Stimulated activated CD4-positive, alpha-beta T cell treated with anti-CD3 and anti-CD28 coated beads, Interleukin-1b, Interleukin-23, amount 100 ng/mL, for 1 hour (primary cell): ENCODE measurements at regions not wholly inside any gene's neighbourhood (a gene's known extent, or its start where the extent isn't known, plus 50 kb on each side); places are given as distances from the start of the nearest gene placed in this dataset.
A peak's percentile ranks its signal among the peaks of the same experiment; 100 is the strongest.
"Not testable (repeated sequence)": the region's sequence is repeated elsewhere in the genome, so short reads cannot be mapped to it uniquely, and the experiment has no call there.

Experiments
- DNase-seq, 2 donors: peaks; one replicate each; pipeline ENCODE4 v3.0.0-alpha.2; 2020; ENCODE audit warnings: low read depth in 2 of 2

GRCh38 chr2:87456477-87457128 lies 291.3 kb upstream of the PLGLB2 start:
- DNase-seq: not testable (repeated sequence)

DNA sequence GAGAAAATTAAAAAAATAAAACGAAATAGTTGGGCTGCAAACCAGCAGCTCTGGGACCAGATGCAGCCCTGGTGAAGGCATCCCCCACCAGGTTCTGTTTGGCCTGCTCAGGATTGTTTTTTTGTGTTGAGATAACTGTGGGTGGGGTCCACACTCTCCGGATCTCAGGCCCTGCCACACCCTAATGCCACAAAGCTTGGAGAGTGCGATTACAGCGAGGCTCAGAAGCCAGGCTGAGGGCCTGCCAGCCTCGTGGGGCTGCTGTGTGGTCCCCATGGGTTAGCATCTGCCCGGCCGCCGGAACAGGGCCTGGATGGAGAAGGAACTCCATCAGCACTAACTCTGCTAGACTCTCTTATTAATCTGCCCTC lies 290.8 kb upstream of the PLGLB2 start:
- DNase-seq: not testable (repeated sequence)

GRCh38 chr2:87458938-87459337 lies 288.9 kb upstream of the PLGLB2 start:
- DNase-seq: not testable (repeated sequence)

DNA sequence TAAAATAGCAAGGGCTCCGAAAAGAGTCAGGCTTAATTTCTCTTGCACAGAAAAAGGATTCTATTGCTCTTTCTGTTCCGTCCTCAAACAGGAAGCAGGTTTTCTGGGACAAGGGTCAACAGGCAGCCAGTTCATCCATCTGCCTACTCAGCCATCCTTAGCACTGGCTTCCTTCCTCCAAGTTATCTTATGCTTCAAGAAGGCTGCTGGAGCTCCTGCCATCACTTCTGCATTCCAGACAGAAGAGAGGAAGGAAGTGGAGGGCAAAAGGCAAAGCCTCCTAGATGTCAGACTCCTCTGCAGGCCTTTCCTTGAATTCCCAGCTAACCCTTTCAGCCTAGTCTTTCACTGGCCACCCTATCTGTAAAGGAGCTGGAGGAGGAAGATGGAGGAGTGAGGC lies 287.8 kb upstream of the PLGLB2 start:
- DNase-seq: not testable (repeated sequence)

DNA sequence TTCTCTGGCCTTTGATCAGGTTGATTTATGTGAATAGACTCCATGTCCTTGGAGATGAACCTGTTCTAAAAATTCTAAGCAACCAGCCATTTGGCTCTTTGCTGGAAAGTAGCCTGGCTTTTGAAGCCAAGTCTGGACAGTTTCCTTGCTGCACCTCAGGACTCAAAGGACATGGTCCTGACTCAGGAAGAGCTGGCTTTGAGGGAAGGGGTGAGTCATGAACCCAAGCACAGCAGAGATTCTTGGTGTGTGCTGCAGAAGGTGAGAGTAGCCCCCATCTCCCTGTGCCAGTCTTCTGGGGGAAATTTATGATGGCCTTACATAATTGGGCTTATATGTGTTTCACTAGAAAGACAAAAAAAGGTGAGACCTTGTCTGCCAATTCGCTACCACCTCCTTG lies 287.2 kb upstream of the PLGLB2 start:
- DNase-seq: not testable (repeated sequence)

GRCh38 chr2:87461671-87462070 lies 286.2 kb upstream of the PLGLB2 start:
- DNase-seq: not testable (repeated sequence)

- DNase-seq: not testable (repeated sequence)
Observed at GRCh38 chr2:87464219-87464618, 283.7 kb upstream of the PLGLB2 start.

DNA sequence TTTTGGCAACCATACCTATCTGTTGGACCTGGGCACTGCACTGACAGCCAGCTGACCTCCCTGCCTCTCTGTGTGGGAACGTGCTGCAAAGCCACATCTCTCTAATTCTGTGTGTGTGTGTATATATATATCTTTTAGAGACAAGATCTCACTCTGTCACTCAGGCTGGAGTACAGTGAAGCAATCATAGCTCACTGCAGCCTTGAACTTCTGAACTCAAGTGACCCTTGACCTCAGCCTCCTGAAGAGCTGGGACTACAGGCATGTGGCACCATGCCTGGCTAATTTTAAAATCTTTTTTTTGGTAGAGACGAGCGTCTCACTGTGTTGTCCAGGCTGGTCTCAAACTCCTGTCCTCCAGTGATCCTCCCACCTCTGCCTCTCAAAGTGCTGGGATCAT lies 282.2 kb upstream of the PLGLB2 start:
- DNase-seq: not testable (repeated sequence)

- DNase-seq: peak; percentile 48 to 56
Observed at GRCh38 chr2:87466591-87467120, 281.2 kb upstream of the PLGLB2 start.

GRCh38 chr2:87468429-87468981 lies 279.4 kb upstream of the PLGLB2 start:
- DNase-seq: not testable (repeated sequence)

- not testable (repeated sequence) for DNase-seq
Observed at GRCh38 chr2:87469180-87470151, 278.4 kb upstream of the PLGLB2 start.

GRCh38 chr2:87470381-87471380 lies 277.2 kb upstream of the PLGLB2 start:
- not testable (repeated sequence) for DNase-seq

DNA sequence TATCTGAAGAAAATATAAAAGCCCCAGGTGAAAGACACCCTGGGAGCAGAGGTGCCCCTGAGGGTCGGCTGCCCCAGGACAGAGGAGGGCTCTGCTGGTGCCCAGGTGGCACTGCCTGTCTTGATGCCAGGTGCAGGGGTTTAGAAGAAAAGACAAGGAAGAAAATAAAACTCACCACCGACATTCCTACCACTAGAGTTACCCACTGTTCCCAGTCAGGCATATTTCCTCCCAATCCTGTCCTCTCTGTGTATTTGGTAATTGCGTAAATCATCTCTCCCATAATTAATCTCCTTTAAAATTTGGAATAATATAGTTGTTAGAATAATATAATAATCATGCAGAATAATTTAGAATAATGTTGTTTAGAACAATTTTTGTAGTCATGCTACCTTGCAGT lies 276.4 kb upstream of the PLGLB2 start:
- not testable (repeated sequence) for DNase-seq

DNA sequence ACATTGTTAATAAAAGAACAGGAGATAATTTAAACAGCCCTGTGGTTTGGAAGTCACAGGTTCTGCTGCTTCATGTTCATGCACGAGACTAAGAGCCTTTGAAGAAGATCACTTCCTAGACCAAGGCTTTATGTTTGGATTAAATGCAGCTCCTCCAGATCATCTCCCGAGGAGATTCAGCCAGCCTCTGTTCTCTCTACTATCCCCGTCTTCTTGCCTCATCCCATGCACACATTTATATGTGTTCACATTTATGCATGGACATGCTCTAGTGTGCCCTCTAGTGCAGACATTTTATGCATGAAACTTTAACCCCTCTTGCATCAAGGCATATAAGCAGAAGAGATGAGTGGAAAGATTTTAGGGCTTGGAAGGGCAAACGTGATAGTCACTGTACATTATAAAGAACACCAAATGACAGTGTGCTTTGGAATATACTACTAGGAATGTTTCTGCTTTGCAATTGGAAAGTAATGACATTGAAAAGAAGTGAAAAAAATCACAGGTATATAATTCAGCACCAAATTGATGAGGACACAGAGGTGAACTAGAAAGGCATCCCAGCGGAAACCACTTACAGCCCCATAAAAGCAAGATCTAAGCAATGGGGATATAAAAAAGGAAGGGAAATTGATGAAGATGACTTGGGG lies 271.5 kb upstream of the PLGLB2 start:
- not testable (repeated sequence) for DNase-seq

- DNase-seq: not testable (repeated sequence)
Observed at GRCh38 chr2:87476936-87477335, 271.0 kb upstream of the PLGLB2 start.

DNA sequence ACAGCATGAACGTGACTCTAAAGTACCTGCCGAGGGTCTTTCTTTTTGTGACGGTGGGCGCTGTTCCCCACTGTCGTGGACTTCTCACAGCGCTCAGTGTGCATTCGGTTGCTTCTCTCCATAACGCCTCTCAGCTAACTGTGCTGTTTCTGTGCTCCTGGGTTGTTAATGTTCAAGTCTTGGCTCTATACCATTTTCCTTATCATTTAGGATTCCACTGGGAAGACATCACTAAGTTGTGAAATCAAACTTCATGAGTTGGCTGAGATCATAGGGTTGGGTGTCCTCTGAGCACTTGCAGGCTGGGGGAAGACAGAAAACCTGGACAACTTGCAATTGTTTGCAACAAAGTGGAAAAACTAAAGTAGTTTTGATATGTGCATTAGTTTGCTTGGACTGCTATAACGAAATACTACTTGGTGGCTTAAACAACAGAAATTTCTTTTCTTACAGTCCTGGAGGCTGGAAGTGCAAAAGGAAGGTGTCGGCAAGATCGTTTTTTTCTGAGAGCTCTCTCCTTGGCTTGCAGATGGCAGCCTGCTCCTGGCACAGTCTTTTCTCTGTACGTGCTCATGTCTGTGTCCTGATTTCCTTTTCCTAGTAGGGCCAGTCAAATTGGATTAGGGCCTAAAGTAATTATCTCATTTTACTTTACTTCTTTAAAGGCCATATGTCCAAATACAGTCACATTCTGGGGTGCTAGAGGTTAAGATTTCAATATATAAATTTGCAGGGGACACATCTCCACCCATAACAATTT lies 270.0 kb upstream of the PLGLB2 start:
- DNase-seq: not testable (repeated sequence)

GRCh38 chr2:87478911-87479310 lies 269.0 kb upstream of the PLGLB2 start:
- not testable (repeated sequence) for DNase-seq

GRCh38 chr2:87483093-87483680 lies 264.7 kb upstream of the PLGLB2 start:
- DNase-seq: not testable (repeated sequence)

DNA sequence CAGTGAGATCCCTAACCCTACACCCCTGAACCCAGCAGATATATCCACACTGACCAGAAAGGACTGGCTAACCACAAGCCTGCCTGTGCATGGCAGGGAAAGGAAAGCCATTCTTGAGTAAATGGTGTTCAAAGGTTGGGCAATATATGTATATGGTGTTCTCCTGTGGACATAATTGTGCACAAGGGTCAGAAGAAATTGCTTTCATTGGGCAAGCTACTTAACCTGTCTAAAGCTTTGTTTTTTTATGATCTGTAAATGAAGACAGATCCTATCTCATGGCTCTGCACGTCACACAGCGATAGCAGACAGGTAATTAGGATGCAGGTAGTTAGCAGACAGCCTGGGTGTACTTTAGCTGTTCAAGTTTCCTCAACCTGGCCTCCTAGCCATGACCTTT lies 263.5 kb upstream of the PLGLB2 start:
- not testable (repeated sequence) for DNase-seq
